Hepatocyte (in vitro differentiated cells): ENCODE measurements at regions not wholly inside any gene's neighbourhood (a gene's known extent, or its start where the extent isn't known, plus 50 kb on each side); places are given as distances from the start of the nearest gene placed in this dataset.

Experiments
- DNase-seq: peaks from one replicate; pipeline ENCODE4 v3.0.0-alpha.2; 2016; ENCODE audit warnings: low spot score
- H2AFZ ChIP-seq: fragments of 200-600 bp; sonication (generic); 2 replicates; pipeline ENCODE4 v1.6.0; 2016; ENCODE audit warnings: antibody characterized with exemption, mild to moderate bottlenecking
- H3K27ac ChIP-seq: fragments of 200-600 bp; sonication (generic); 2 replicates; pipeline ENCODE4 v1.5.1; 2016; ENCODE audit warnings: mild to moderate bottlenecking
- H3K27me3 ChIP-seq: fragments of 200-600 bp; sonication (generic); 2 replicates; pipeline ENCODE4 v1.6.1; 2016
- H3K36me3 ChIP-seq: fragments of 200-600 bp; sonication (generic); replicated peaks from 2 replicates; pipeline ENCODE4 v1.5.1; 2016; ENCODE audit warnings: low read depth; ENCODE audit not compliant: insufficient read depth
- H3K4me1 ChIP-seq: fragments of 200-600 bp; sonication (generic); 2 replicates; pipeline ENCODE4 v1.5.1; 2016; ENCODE audit warnings: mild to moderate bottlenecking, moderate library complexity; ENCODE audit not compliant: insufficient read depth
- H3K4me2 ChIP-seq: fragments of 200-600 bp; sonication (generic); 2 replicates; pipeline ENCODE4 v1.6.0; 2016
- H3K4me3 ChIP-seq: fragments of 200-600 bp; sonication (generic); 2 replicates; pipeline ENCODE4 v1.5.1; 2016; ENCODE audit warnings: mild to moderate bottlenecking
- H3K79me2 ChIP-seq: fragments of 200-600 bp; sonication (generic); 2 replicates; pipeline ENCODE4 v1.6.0; 2017; ENCODE audit warnings: mild to moderate bottlenecking
- H3K9me2 ChIP-seq: fragments of 200-600 bp; sonication (generic); replicated peaks from 2 replicates; pipeline ENCODE4 v1.6.0; 2017; ENCODE audit warnings: mild to moderate bottlenecking; ENCODE audit not compliant: insufficient read depth
- H3K9me3 ChIP-seq: fragments of 200-600 bp; sonication (generic); 2 replicates; pipeline ENCODE4 v1.5.1; 2016; ENCODE audit warnings: low read depth, mild to moderate bottlenecking
- H4K20me1 ChIP-seq: fragments of 200-600 bp; sonication (generic); 2 replicates; pipeline ENCODE4 v1.6.0; 2016; ENCODE audit warnings: mild to moderate bottlenecking; ENCODE audit not compliant: insufficient read depth, poor library complexity, severe bottlenecking
- CTCF ChIP-seq: fragments of 200-600 bp; sonication (generic); IDR thresholded peaks from 2 replicates; pipeline ENCODE4 v1.5.1; 2016; ENCODE audit warnings: antibody characterized with exemption, mild to moderate bottlenecking; ENCODE audit not compliant: poor library complexity
- EZH2 ChIP-seq: fragments of 200-600 bp; sonication (generic); IDR thresholded peaks from 2 replicates; pipeline ENCODE4 v1.6.1; 2016; ENCODE audit warnings: antibody characterized with exemption, mild to moderate bottlenecking, borderline replicate concordance
- EZH2phosphoT487 ChIP-seq: fragments of 200-600 bp; sonication (generic); IDR thresholded peaks from one replicate; pipeline ENCODE4 v1.6.1; 2018; ENCODE audit warnings: antibody characterized with exemption, mild to moderate bottlenecking, low read depth, moderate library complexity; ENCODE audit not compliant: unreplicated experiment, severe bottlenecking
- WGBS: methylation state at CpG from one replicate; pipeline ENCODE4 v1.1.6; 2016; ENCODE audit warnings: low lambda C conversion rate; ENCODE audit errors: missing lambda C conversion rate; 5-methylcytosine and 5-hydroxymethylcytosine counted together

DNA sequence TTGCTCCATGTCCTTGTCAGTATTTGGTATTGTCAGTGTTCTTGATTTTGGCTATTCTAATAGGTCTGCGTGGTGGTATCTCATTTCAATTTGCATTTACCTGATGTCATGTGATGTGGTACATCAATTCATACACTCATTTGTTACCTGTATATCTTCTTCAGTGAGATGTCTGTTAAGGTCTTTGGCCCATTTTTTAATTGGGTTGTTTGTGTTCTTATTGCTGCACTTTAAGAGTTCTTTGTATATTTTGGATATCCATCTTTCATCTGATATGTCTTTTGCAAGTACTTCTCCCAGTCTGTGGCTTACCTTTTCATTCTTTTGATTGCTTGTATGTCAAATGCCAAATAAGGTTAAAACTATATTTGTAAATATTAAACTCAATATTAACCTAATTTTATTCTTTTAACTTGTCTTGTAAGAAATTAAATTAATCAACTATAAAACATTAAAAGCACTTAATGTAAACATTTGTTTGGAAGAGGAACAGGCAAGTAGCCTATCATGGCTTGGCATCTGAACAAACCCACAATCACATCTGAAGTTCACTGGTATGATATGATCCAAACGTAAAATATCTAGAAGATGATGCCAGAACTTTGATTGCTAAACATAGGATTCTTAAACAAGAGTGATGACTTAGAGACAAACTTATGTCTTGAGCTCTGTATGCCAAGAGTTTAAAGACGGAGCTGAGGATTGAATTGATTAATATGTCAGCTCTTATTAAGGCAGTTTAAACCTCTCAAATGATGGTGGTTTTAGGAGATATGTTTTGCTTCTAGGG is 587.3 kb downstream of the ANXA1 start:
- no peak overlapping the region for H2AFZ ChIP-seq
- TF ChIP-seq CTCF (no peak), EZH2phosphoT487 (no peak), EZH2 (no peak)
- no peaks in the 10 kb centered on the region for H3K36me3 ChIP-seq
- DNase-seq: no peak
- no peaks in the 10 kb centered on the region for H3K27me3 ChIP-seq
- no peak overlapping the region for H3K4me3 ChIP-seq
- no peaks in the 10 kb centered on the region for H3K9me2 ChIP-seq
- H3K79me2 ChIP-seq: no peaks in the 10 kb centered on the region
- H3K27ac ChIP-seq: no peak overlapping the region
- WGBS: 80% methylated on average over 3 of the region's 3 CpGs
- no peaks in the 10 kb centered on the region for H3K9me3 ChIP-seq
- no peaks in the 10 kb centered on the region for H3K4me1 ChIP-seq
- H4K20me1 ChIP-seq: no peaks in the 10 kb centered on the region
- no peak overlapping the region for H3K4me2 ChIP-seq

- H3K79me2 ChIP-seq: no peaks in the 10 kb centered on the region
- no peaks in the 10 kb centered on the region for H3K9me2 ChIP-seq
- no peaks in the 10 kb centered on the region for H4K20me1 ChIP-seq
- no peaks in the 10 kb centered on the region for H3K4me1 ChIP-seq
- H3K9me3 ChIP-seq: no peaks in the 10 kb centered on the region
- no peak overlapping the region for H3K4me2 ChIP-seq
- no peaks in the 10 kb centered on the region for H3K36me3 ChIP-seq
- WGBS: 74% methylated on average over 1 of the region's 1 CpG
- TF ChIP-seq CTCF (no peak), EZH2phosphoT487 (no peak), EZH2 (no peak)
- H3K27me3 ChIP-seq: no peaks in the 10 kb centered on the region
- H3K27ac ChIP-seq: no peak overlapping the region
- DNase-seq: no peak
- H2AFZ ChIP-seq: no peak overlapping the region
- H3K4me3 ChIP-seq: no peak overlapping the region
These were observed 589.7 kb downstream of the ANXA1 start for GRCh38 chr9:73741316-73741715.

DNA sequence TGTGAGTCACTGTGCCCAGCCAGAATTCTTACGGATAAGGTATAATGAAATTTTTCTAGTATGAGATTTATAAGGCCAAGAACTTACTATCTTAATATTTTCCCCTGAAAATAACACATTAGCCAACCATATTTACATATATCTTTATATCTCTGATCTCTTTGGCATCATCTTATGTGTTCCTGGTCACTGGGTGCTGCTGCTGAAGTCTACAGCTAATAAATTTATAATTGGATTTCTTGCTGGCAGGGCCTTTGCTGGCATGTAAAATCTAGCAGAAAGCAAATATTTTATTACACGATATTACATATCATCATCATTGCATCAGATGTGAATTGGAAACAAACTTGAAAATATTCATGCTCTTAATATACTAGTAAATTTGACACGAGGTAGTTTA is 590.7 kb downstream of the ANXA1 start:
- no peaks in the 10 kb centered on the region for H4K20me1 ChIP-seq
- no peaks in the 10 kb centered on the region for H3K79me2 ChIP-seq
- WGBS: 89% methylated on average over 3 of the region's 3 CpGs
- TF ChIP-seq CTCF: no peak
- TF ChIP-seq EZH2: no peak
- no peak for TF ChIP-seq EZH2phosphoT487
- H3K9me3 ChIP-seq: no peaks in the 10 kb centered on the region
- no peaks in the 10 kb centered on the region for H3K9me2 ChIP-seq
- no peak overlapping the region for H2AFZ ChIP-seq
- no peak overlapping the region for H3K27ac ChIP-seq
- no peaks in the 10 kb centered on the region for H3K27me3 ChIP-seq
- H3K4me3 ChIP-seq: no peak overlapping the region
- no peaks in the 10 kb centered on the region for H3K36me3 ChIP-seq
- no peak for DNase-seq
- H3K4me2 ChIP-seq: no peak overlapping the region
- no peaks in the 10 kb centered on the region for H3K4me1 ChIP-seq
